Stimulated activated CD8-positive, alpha-beta memory T cell treated with anti-CD3 and anti-CD28 coated beads, Interleukin-2, amount 100 ng/mL, for 1 hour (primary cell): ENCODE measurements at regions not wholly inside any gene's neighbourhood (a gene's known extent, or its start where the extent isn't known, plus 50 kb on each side); places are given as distances from the start of the nearest gene placed in this dataset.

Experiments used
- DNase-seq, 2 donors: peaks; one replicate each; pipeline ENCODE4 v3.0.0-alpha.2; 2020; ENCODE audit warnings: low read depth in 2 of 2

DNA sequence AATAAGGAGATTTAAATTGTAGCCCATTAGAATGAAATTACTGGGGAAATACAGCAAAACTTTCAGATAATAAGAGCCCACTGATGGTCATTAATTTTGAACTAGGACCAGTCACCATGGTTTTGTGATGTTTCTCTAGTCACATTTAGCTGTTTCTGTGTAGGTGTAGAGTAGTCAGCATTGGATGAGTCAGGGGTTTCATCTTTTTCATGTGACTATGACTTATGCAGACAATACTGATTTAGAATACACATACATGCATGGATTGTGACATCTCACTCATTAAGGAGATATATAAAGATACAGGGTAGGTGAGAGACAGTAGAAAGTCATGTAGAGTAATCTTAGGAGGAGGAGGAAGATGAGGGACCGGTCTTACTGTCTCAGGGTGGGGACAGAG lies 1192.7 kb downstream of the KCNT2 start:
- DNase-seq, result no peak

DNA sequence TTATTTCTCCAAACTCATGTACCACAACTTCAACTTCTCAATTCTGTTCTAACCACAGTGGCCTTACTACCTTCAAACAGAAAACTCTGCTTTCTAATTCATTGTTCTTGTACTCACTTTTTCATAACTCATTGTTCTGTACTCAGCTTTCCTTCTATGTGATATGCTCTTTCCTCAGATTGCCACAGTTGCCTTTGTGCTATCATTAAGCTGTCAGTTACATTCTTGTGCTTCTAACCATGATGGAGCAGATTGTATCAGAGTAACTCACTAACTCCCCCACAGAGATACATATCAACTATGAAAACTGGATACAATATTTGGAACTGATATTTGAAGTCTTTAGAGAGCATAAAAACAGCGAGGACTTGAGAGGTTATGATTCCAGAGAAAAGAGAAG lies 1213.7 kb downstream of the KCNT2 start:
- DNase-seq, result no peak

- no peak for DNase-seq
Measured at GRCh38 chr1:195376190-195376589, 1232.0 kb downstream of the KCNT2 start.

DNA sequence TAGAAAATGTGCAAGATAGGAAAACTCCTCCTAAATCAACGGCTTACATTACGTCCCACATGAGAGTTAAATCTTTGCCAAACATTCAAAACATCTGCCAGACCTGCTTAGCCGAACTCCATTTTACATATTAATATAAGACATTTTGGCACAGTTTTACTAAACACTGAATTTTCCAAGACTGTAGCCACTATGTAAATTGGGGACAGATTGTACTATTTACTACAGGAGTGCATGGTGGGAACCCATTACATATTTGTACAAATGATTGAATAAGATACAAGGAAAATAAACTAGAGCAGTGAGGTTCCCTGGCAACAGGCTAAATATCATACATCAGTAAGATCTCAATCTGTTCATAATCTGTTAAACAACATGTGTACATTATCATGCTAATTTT lies 1234.4 kb downstream of the KCNT2 start:
- DNase-seq, result no peak

- no peak for DNase-seq
Measured at GRCh38 chr1:195345149-195345548, 1263.1 kb downstream of the KCNT2 start.

- DNase-seq, result no peak
Measured at GRCh38 chr1:195337646-195338045, 1270.6 kb downstream of the KCNT2 start.

- no peak for DNase-seq
Measured at GRCh38 chr1:195336812-195337211, 1271.4 kb downstream of the KCNT2 start.

DNA sequence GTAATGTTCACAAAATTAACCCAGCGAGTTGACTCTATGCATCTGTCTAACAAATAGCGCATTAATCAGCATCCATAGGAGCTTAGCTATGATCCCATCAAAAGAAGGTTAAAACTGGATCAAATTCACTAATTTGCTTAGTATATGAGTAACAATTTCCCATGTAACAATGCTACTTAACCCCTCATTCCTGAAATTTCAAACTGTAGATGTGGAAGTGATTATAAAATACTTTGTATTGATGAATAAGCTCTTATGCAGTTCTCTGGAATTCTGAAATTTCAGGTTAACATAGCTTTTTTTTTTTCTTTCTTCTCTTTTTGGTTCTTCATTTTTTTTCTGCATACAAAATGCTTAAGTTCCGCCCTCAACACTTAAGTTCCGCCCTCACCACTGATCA lies 1272.7 kb downstream of the KCNT2 start:
- no peak for DNase-seq

- no peak for DNase-seq
Measured at GRCh38 chr1:195332102-195332501, 1276.1 kb downstream of the KCNT2 start.

GRCh38 chr1:195328681-195329080 lies 1279.6 kb downstream of the KCNT2 start:
- no peak for DNase-seq

- no peak for DNase-seq
Measured at GRCh38 chr1:195328102-195328501, 1280.1 kb downstream of the KCNT2 start.

DNA sequence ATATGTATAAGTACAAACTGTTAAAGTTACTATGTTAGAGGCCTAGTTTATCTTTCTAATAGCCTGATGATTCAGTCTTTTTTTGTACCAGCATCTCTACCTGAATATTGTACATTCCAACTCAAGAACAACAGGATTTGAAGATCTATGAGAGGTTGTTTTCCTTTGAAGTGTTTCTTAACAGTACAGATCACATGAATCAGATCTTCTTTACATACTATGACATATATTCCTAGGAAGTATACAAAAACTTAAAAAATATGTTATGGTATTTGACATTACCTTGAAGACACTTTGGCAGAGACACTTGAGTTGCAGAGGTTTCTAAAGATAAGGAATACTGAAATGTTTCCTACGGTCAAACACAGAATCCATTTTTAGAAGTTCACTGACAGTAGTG lies 1280.9 kb downstream of the KCNT2 start:
- DNase-seq, result no peak

GRCh38 chr1:195326325-195326724 lies 1281.9 kb downstream of the KCNT2 start:
- DNase-seq, result no peak

DNA sequence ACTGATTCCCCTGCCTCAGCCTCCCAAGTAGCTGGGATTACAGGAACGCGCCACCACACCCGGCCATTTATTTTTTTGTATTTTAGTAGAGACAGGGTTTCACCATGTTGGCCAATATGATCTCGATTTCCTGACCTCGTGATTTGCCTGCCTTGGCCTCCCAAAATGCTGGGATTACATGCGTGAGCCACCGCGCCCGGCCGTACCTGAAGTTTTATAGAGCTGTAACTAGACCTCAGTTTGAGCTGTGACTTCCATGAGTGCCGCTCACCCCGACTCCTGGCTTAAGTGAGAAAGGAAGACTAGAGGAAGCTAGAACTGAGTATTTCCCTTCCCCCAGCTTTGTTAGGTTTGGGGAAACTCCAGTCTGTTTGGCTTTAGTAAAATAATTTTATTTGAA lies 1283.1 kb downstream of the KCNT2 start:
- DNase-seq, result no peak

GRCh38 chr1:195306281-195306680 lies 1302.0 kb downstream of the KCNT2 start:
- DNase-seq, result no peak

GRCh38 chr1:195294911-195295310 lies 1313.3 kb downstream of the KCNT2 start:
- DNase-seq, result no peak

- DNase-seq, result no peak
Measured at GRCh38 chr1:195278644-195279043, 1329.6 kb downstream of the KCNT2 start.

DNA sequence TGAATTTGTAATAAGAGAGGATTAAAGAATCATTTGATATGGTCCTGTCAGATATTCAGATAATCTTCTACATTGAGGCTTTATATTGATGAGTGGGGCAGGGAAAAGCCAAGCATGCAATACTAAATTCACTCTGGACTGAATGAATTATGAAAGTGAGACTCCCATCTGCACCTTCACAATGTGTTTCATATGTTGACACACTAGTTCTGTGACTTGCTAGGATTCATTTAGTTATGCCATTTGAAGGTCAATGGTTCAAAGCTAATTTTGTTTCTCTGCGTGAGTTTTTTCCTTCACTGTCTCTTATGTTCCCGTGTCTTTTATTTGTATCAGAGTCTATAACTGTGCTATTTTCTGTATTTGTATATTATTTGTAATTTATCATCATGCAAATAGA lies 1332.5 kb downstream of the KCNT2 start:
- no peak for DNase-seq

DNA sequence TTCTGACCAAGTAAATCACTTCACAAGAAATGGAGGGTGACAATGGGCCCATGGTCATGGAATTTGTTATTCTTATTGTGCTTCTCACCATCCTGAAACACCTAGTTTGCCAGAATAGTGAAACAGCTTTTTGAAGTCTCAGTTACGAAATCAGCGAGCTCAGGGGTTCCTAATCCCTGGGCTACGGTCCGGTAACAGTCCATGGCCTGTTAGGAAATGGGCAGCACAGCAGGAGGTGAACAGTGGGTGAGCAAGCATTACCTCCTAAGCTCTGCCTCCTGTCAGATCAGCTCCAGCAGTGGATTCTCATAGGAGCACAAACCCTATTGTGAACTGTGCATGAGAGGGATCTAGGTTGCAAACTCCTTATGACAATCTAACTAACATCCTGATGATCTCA lies 1356.3 kb downstream of the KCNT2 start:
- DNase-seq, result no peak

GRCh38 chr1:195243492-195243891 lies 1364.7 kb downstream of the KCNT2 start:
- DNase-seq, result no peak

- DNase-seq, result no peak
Measured at GRCh38 chr1:195241066-195241465, 1367.2 kb downstream of the KCNT2 start.

- no peak for DNase-seq
Measured at GRCh38 chr1:195238313-195238712, 1369.9 kb downstream of the KCNT2 start.

- no peak for DNase-seq
Measured at GRCh38 chr1:195236991-195237889, 1371.0 kb downstream of the KCNT2 start.
